Endothelial cell of umbilical vein (primary cell): ENCODE measurements at regions not wholly inside any gene's neighbourhood (a gene's known extent, or its start where the extent isn't known, plus 50 kb on each side); places are given as distances from the start of the nearest gene placed in this dataset.

ENCODE experiments used
- EZH2 ChIP-seq: IDR thresholded peaks from 2 replicates; pipeline ENCODE4 v1.6.1; 2012; ENCODE audit warnings: borderline replicate concordance, low read depth, mild to moderate bottlenecking, moderate library complexity, low read length, inconsistent platforms; ENCODE audit not compliant: severe bottlenecking
- POLR2A ChIP-seq: IDR thresholded peaks from 2 replicates; pipeline ENCODE4 v1.6.1; 2012; ENCODE audit warnings: low read depth, mild to moderate bottlenecking, control low read depth, low read length
- POLR2AphosphoS5 ChIP-seq: IDR thresholded peaks from 2 replicates; pipeline ENCODE4 v1.6.1; 2012; ENCODE audit warnings: low read depth, mild to moderate bottlenecking, control low read depth, low read length, moderate library complexity; ENCODE audit not compliant: insufficient read depth
- TF ChIP-seq, protein P1 (sequence below), 2 donors: IDR thresholded peaks; 1 replicate in 1 of 2; 2 replicates in 1 of 2; pipeline ENCODE4 v1.5.1; 2011; ENCODE audit warnings: low read length in 2 of 2, mild to moderate bottlenecking in 2 of 2, moderate library complexity in 2 of 2, control low read depth in 1 of 2, inconsistent platforms in 1 of 2, low read depth in 1 of 2; ENCODE audit not compliant: insufficient read depth in 1 of 2; ENCODE audit errors: extremely low read depth in 1 of 2
- TF ChIP-seq, protein P2 (sequence below): IDR thresholded peaks from 2 replicates; pipeline ENCODE4 v1.6.1; 2011; ENCODE audit not compliant: insufficient read depth, insufficient read length

DNA sequence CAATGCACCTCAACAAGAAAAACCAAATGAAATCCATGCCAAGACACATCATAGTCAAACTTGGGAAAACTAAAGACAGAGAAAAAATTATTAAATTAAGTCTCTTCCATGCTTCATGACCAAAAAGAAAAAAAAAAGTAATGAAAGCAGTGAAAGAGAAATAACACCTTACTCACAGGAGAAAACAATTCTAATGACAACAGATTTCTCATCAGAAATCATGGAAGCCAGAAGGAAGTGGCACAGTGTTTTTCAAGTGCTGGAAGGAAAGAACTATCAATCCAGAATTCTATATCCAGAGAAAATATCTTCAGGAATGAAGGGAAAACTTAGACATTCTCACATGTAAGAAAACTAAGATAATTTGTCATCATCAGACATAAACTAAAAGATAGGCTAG lies 71.1 kb upstream of the NUDT4 start:
- TF ChIP-seq POLR2A (no peak), EZH2 (no peak), POLR2AphosphoS5 (no peak)
- TF ChIP-seq, protein P1, sequence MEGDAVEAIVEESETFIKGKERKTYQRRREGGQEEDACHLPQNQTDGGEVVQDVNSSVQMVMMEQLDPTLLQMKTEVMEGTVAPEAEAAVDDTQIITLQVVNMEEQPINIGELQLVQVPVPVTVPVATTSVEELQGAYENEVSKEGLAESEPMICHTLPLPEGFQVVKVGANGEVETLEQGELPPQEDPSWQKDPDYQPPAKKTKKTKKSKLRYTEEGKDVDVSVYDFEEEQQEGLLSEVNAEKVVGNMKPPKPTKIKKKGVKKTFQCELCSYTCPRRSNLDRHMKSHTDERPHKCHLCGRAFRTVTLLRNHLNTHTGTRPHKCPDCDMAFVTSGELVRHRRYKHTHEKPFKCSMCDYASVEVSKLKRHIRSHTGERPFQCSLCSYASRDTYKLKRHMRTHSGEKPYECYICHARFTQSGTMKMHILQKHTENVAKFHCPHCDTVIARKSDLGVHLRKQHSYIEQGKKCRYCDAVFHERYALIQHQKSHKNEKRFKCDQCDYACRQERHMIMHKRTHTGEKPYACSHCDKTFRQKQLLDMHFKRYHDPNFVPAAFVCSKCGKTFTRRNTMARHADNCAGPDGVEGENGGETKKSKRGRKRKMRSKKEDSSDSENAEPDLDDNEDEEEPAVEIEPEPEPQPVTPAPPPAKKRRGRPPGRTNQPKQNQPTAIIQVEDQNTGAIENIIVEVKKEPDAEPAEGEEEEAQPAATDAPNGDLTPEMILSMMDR (IDR thresholded peaks at IDR 0.05; ENCODE audit: extremely low read depth in 1 of 2, insufficient read depth in 1 of 2, low read depth in 1 of 2, low read length in 2 of 2): no peak
- TF ChIP-seq, protein P2, sequence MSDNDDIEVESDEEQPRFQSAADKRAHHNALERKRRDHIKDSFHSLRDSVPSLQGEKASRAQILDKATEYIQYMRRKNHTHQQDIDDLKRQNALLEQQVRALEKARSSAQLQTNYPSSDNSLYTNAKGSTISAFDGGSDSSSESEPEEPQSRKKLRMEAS: no peak
